Progenitor cell of endocrine pancreas (in vitro differentiated cells): ENCODE measurements at regions not wholly inside any gene's neighbourhood (a gene's known extent, or its start where the extent isn't known, plus 50 kb on each side); places are given as distances from the start of the nearest gene placed in this dataset.

ENCODE experiments used
- DNase-seq: peaks from one replicate; pipeline ENCODE4 v3.0.0; 2021; ENCODE audit warnings: low spot score; ENCODE audit not compliant: unreplicated experiment
- H3K27ac Mint-ChIP-seq: 2 replicates; pipeline ENCODE4 v1.8.0; 2021; ENCODE audit warnings: mild to moderate bottlenecking, moderate library complexity, mixed read lengths
- H3K27me3 Mint-ChIP-seq: 2 replicates; pipeline ENCODE4 v1.8.0; 2021; ENCODE audit warnings: mixed read lengths
- H3K36me3 Mint-ChIP-seq: 2 replicates; pipeline ENCODE4 v1.8.0; 2022; ENCODE audit warnings: mixed read lengths; ENCODE audit not compliant: insufficient read depth
- H3K4me1 Mint-ChIP-seq: 2 replicates; pipeline ENCODE4 v1.8.0; 2021; ENCODE audit warnings: low read depth, mixed read lengths
- H3K4me3 Mint-ChIP-seq: 2 replicates; pipeline ENCODE4 v1.8.0; 2021; ENCODE audit warnings: low read depth, mild to moderate bottlenecking, moderate library complexity, mixed read lengths
- H3K9me3 Mint-ChIP-seq: 2 replicates; pipeline ENCODE4 v1.8.0; 2021; ENCODE audit warnings: low read depth, mixed read lengths
- TF ChIP-seq, protein P1 (sequence below): fragments of 200-600 bp; sonication (generic); IDR thresholded peaks from one replicate; pipeline ENCODE4 v1.5.0; 2021; ENCODE audit warnings: antibody characterized with exemption, mild to moderate bottlenecking; ENCODE audit not compliant: unreplicated experiment

DNA sequence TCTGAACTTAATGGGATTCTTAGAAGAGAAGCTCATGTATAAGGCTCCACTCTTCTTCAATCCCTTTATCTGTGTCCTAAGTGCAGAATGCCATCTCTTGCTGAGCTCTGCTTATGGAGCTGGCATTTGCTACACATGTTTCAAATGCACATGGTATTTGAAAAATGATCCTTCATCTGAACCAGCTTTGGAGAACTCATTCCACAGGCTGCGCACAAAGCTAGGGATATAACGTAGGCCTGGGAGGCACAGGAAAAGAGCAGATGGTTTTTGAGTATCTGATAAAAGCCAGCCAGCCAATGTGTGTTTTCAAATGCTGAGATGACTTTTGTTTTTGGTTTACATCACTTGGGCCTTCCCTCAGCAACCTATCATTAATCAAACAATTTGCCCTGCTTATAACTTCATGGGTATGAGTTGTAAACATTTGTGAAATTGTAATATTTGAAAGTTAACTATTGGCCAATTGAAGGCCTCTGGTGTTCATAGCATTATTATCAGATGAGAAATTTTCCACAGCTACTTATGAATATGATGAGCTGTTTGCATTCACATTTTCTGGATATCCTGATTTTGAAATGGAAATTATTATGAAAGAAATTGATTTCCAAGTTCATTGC, 729.0 kb downstream of the FGF9 start:
- Mint-ChIP-seq H3K36me3 (no peaks in the 10 kb centered on the region), H3K4me1 (peaks cover 5% of the 10 kb centered on the region), H3K9me3 (no peaks in the 10 kb centered on the region), H3K4me3 (no peak overlapping the region), H3K27ac (no peak overlapping the region), H3K27me3 (no peaks in the 10 kb centered on the region)
- no peak for DNase-seq
- TF ChIP-seq, protein P1, sequence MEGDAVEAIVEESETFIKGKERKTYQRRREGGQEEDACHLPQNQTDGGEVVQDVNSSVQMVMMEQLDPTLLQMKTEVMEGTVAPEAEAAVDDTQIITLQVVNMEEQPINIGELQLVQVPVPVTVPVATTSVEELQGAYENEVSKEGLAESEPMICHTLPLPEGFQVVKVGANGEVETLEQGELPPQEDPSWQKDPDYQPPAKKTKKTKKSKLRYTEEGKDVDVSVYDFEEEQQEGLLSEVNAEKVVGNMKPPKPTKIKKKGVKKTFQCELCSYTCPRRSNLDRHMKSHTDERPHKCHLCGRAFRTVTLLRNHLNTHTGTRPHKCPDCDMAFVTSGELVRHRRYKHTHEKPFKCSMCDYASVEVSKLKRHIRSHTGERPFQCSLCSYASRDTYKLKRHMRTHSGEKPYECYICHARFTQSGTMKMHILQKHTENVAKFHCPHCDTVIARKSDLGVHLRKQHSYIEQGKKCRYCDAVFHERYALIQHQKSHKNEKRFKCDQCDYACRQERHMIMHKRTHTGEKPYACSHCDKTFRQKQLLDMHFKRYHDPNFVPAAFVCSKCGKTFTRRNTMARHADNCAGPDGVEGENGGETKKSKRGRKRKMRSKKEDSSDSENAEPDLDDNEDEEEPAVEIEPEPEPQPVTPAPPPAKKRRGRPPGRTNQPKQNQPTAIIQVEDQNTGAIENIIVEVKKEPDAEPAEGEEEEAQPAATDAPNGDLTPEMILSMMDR = no peak

GRCh38 chr13:22402682-22403081, 731.8 kb downstream of the FGF9 start:
- H3K27me3 Mint-ChIP-seq = no peaks in the 10 kb centered on the region
- no peak overlapping the region for H3K4me3 Mint-ChIP-seq
- H3K27ac Mint-ChIP-seq = no peak overlapping the region
- H3K4me1 Mint-ChIP-seq = peaks cover 16% of the 10 kb centered on the region
- TF ChIP-seq, protein P1 = no peak
- DNase-seq = no peak
- H3K36me3 Mint-ChIP-seq = no peaks in the 10 kb centered on the region
- no peaks in the 10 kb centered on the region for H3K9me3 Mint-ChIP-seq

- TF ChIP-seq, protein P1 = no peak
- no peak overlapping the region for H3K27ac Mint-ChIP-seq
- no peaks in the 10 kb centered on the region for H3K36me3 Mint-ChIP-seq
- no peak overlapping the region for H3K4me3 Mint-ChIP-seq
- no peaks in the 10 kb centered on the region for H3K27me3 Mint-ChIP-seq
- DNase-seq = no peak
- H3K9me3 Mint-ChIP-seq = no peaks in the 10 kb centered on the region
- H3K4me1 Mint-ChIP-seq = peaks cover 16% of the 10 kb centered on the region
These were observed 732.3 kb downstream of the FGF9 start for GRCh38 chr13:22403144-22403543.

GRCh38 chr13:22405891-22406290, 735.0 kb downstream of the FGF9 start:
- Mint-ChIP-seq H3K9me3 (peaks cover 5% of the 10 kb centered on the region), H3K4me3 (no peak overlapping the region), H3K27me3 (no peaks in the 10 kb centered on the region), H3K27ac (no peak overlapping the region), H3K36me3 (no peaks in the 10 kb centered on the region), H3K4me1 (peaks cover 16% of the 10 kb centered on the region)
- TF ChIP-seq, protein P1 = no peak
- no peak for DNase-seq

GRCh38 chr13:22412452-22412851, 741.6 kb downstream of the FGF9 start:
- no peaks in the 10 kb centered on the region for H3K27me3 Mint-ChIP-seq
- TF ChIP-seq, protein P1 = no peak
- no peak overlapping the region for H3K27ac Mint-ChIP-seq
- DNase-seq = no peak
- H3K36me3 Mint-ChIP-seq = peaks cover 11% of the 10 kb centered on the region
- H3K9me3 Mint-ChIP-seq = peaks cover 41% of the 10 kb centered on the region
- peaks cover 4% of the 10 kb centered on the region for H3K4me1 Mint-ChIP-seq
- no peak overlapping the region for H3K4me3 Mint-ChIP-seq
